ENCODE measurements at regions not wholly inside any gene's neighbourhood (a gene's known extent, or its start where the extent isn't known, plus 50 kb on each side); places are given as distances from the start of the nearest gene placed in this dataset.

GRCh38 chr17:17416007-17416399, 60.8 kb upstream of the MED9 start:
- Histone ChIP-seq H3K27me3 (replicated peaks; ENCODE audit: insufficient read depth, low read length) (0 out of 2 replicates have a peak, but pooled peaks cover 5% of the 10 kb centered on the region), H3K4me1 (ENCODE audit: low read length) (peaks cover 5% of the 10 kb centered on the region), H3K9me2 (replicated peaks; ENCODE audit: insufficient read depth, low read length) (no peaks in the 10 kb centered on the region), H3K9ac (ENCODE audit: low read length) (no peak overlapping the region), H3K79me2 (ENCODE audit: low read length) (no peaks in the 10 kb centered on the region), H3K36me3 (replicated peaks; ENCODE audit: insufficient read depth, low read length) (no peaks in the 10 kb centered on the region), H3K4me3 (ENCODE audit: low read length) (no peak overlapping the region), H4K20me1 (ENCODE audit: insufficient read depth, low read length) (no peaks in the 10 kb centered on the region), H3K27ac (ENCODE audit: low read length) (no peak overlapping the region), H3F3A (ENCODE audit: insufficient read depth, low read length) (no peaks in the 10 kb centered on the region), H2AFZ (ENCODE audit: low read length) (peak overlapping the region; percentile 61), H3K9me3 (replicated peaks; ENCODE audit: insufficient read depth, low read length) (no peaks in the 10 kb centered on the region), H3K4me2 (ENCODE audit: low read depth, low read length) (no peak overlapping the region)
- TF ChIP-seq EZH2 (optimal IDR thresholded peaks at IDR 0.05; ENCODE audit: low read depth, low read length) (no peak), CTCF (IDR thresholded peaks at IDR 0.05; ENCODE audit: low read length) (no peak), EZH2phosphoT487 (IDR thresholded peaks at IDR 0.05; ENCODE audit: low read length) (no peak)
- peak; percentile 49 for DNase-seq

- no peaks in the 10 kb centered on the region for H3K9me2 ChIP-seq (replicated peaks; ENCODE audit: insufficient read depth, low read length)
- peak overlapping the region; percentile 61 for H2AFZ ChIP-seq (ENCODE audit: low read length)
- H3K4me2 ChIP-seq (ENCODE audit: low read depth, low read length) = no peak overlapping the region
- 0 out of 2 replicates have a peak, but pooled peaks cover 5% of the 10 kb centered on the region for H3K27me3 ChIP-seq (replicated peaks; ENCODE audit: insufficient read depth, low read length)
- H3K9me3 ChIP-seq (replicated peaks; ENCODE audit: insufficient read depth, low read length) = no peaks in the 10 kb centered on the region
- no peaks in the 10 kb centered on the region for H3F3A ChIP-seq (ENCODE audit: insufficient read depth, low read length)
- no peak for DNase-seq
- no peak overlapping the region for H3K9ac ChIP-seq (ENCODE audit: low read length)
- TF ChIP-seq CTCF (IDR thresholded peaks at IDR 0.05; ENCODE audit: low read length) (no peak), EZH2phosphoT487 (IDR thresholded peaks at IDR 0.05; ENCODE audit: low read length) (no peak), EZH2 (optimal IDR thresholded peaks at IDR 0.05; ENCODE audit: low read depth, low read length) (no peak)
- H3K4me3 ChIP-seq (ENCODE audit: low read length) = no peak overlapping the region
- no peaks in the 10 kb centered on the region for H3K79me2 ChIP-seq (ENCODE audit: low read length)
- no peaks in the 10 kb centered on the region for H3K36me3 ChIP-seq (replicated peaks; ENCODE audit: insufficient read depth, low read length)
- peaks cover 5% of the 10 kb centered on the region for H3K4me1 ChIP-seq (ENCODE audit: low read length)
- H3K27ac ChIP-seq (ENCODE audit: low read length) = no peak overlapping the region
- no peaks in the 10 kb centered on the region for H4K20me1 ChIP-seq (ENCODE audit: insufficient read depth, low read length)
Measured at GRCh38 chr17:17416400-17417360, 60.1 kb upstream of the MED9 start.

GRCh38 chr17:17417718-17418181, 59.0 kb upstream of the MED9 start:
- no peak overlapping the region for H3K27ac ChIP-seq (ENCODE audit: low read length)
- 0 out of 2 replicates have a peak, but pooled peaks cover 7% of the 10 kb centered on the region for H3K27me3 ChIP-seq (replicated peaks; ENCODE audit: insufficient read depth, low read length)
- H2AFZ ChIP-seq (ENCODE audit: low read length) = no peak overlapping the region
- H3F3A ChIP-seq (ENCODE audit: insufficient read depth, low read length) = no peaks in the 10 kb centered on the region
- H3K36me3 ChIP-seq (replicated peaks; ENCODE audit: insufficient read depth, low read length) = no peaks in the 10 kb centered on the region
- no peaks in the 10 kb centered on the region for H3K9me3 ChIP-seq (replicated peaks; ENCODE audit: insufficient read depth, low read length)
- no peak for TF ChIP-seq EZH2 (optimal IDR thresholded peaks at IDR 0.05; ENCODE audit: low read depth, low read length)
- no peak for TF ChIP-seq CTCF (IDR thresholded peaks at IDR 0.05; ENCODE audit: low read length)
- no peak for TF ChIP-seq EZH2phosphoT487 (IDR thresholded peaks at IDR 0.05; ENCODE audit: low read length)
- H3K4me2 ChIP-seq (ENCODE audit: low read depth, low read length) = no peak overlapping the region
- no peaks in the 10 kb centered on the region for H4K20me1 ChIP-seq (ENCODE audit: insufficient read depth, low read length)
- no peaks in the 10 kb centered on the region for H3K9me2 ChIP-seq (replicated peaks; ENCODE audit: insufficient read depth, low read length)
- peaks cover 5% of the 10 kb centered on the region for H3K4me1 ChIP-seq (ENCODE audit: low read length)
- DNase-seq = no peak
- H3K9ac ChIP-seq (ENCODE audit: low read length) = no peak overlapping the region
- H3K4me3 ChIP-seq (ENCODE audit: low read length) = no peak overlapping the region
- no peaks in the 10 kb centered on the region for H3K79me2 ChIP-seq (ENCODE audit: low read length)

All from MM.1S (cell line).